ENCODE measurements at regions not wholly inside any gene's neighbourhood (a gene's known extent, or its start where the extent isn't known, plus 50 kb on each side); places are given as distances from the start of the nearest gene placed in this dataset.

DNA sequence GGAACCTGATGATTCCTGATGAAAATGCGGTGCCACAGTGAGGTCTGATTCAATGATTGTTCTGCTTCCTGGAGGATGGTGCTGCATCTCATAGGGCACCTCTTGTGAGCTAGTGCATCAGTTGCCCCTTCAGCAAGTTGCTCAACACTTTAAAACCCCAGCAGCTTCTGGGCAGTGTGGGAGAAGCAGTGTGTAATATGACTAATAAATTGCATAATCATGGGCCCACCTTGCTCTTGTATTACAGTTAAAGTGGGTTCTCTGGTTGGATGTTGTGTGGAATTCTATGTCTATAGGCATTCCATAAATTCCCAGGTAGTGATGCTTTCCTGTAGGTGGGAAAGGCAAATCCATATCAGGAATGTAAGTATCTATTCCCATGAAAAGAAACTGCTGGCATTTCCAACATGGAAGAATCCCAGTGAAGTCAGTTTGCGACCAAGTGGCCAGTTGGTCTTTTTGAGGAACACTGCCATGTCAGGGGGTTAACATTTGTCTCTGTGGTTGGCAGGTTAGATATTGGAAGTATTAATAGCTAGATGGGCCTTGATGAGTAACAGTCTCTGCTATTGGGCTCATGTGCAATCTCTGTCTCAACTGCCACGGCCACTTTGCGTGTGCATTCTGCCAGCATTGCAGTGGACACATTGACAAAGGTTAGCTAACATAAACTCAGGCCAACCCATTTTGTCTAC is 121.1 kb upstream of the OTUD4 start:
- TF ChIP-seq, protein P1, sequence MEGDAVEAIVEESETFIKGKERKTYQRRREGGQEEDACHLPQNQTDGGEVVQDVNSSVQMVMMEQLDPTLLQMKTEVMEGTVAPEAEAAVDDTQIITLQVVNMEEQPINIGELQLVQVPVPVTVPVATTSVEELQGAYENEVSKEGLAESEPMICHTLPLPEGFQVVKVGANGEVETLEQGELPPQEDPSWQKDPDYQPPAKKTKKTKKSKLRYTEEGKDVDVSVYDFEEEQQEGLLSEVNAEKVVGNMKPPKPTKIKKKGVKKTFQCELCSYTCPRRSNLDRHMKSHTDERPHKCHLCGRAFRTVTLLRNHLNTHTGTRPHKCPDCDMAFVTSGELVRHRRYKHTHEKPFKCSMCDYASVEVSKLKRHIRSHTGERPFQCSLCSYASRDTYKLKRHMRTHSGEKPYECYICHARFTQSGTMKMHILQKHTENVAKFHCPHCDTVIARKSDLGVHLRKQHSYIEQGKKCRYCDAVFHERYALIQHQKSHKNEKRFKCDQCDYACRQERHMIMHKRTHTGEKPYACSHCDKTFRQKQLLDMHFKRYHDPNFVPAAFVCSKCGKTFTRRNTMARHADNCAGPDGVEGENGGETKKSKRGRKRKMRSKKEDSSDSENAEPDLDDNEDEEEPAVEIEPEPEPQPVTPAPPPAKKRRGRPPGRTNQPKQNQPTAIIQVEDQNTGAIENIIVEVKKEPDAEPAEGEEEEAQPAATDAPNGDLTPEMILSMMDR (IDR thresholded peaks at IDR 0.05 in 4 of 5, conservative IDR thresholded peaks at IDR 0.05 in 1 of 5): no peak
- TF ChIP-seq POLR2A (IDR thresholded peaks at IDR 0.05): no peak

All from gastrocnemius medialis (tissue), 4 donors.